Fibroblast of lung (primary cell): ENCODE measurements at regions not wholly inside any gene's neighbourhood (a gene's known extent, or its start where the extent isn't known, plus 50 kb on each side); places are given as distances from the start of the nearest gene placed in this dataset.

Experiments used
- DNase-seq, 2 donors: peaks; one replicate each; pipeline versions ENCODE4 v3.0.0 to v3.0.0-alpha.2; 2010; ENCODE audit warnings: low read depth in 2 of 2
- H2AFZ ChIP-seq: 2 replicates; pipeline ENCODE4 v1.5.1; 2012; ENCODE audit warnings: low read length, control low read depth, inconsistent platforms
- H3K27ac ChIP-seq: 2 replicates; pipeline ENCODE4 v1.5.1; 2011; ENCODE audit warnings: low read length, control low read depth; ENCODE audit not compliant: insufficient read depth
- H3K27me3 ChIP-seq: 2 replicates; pipeline ENCODE4 v1.5.1; 2011; ENCODE audit warnings: mild to moderate bottlenecking, low read length; ENCODE audit not compliant: control insufficient read depth, insufficient read depth
- H3K36me3 ChIP-seq: 2 replicates; pipeline ENCODE4 v1.5.1; 2011; ENCODE audit warnings: low read length; ENCODE audit not compliant: control insufficient read depth, insufficient read depth
- H3K4me1 ChIP-seq: 2 replicates; pipeline ENCODE4 v1.5.1; 2011; ENCODE audit warnings: low read length; ENCODE audit not compliant: control insufficient read depth, insufficient read depth; ENCODE audit errors: extremely low read depth
- H3K4me2 ChIP-seq: 2 replicates; pipeline ENCODE4 v1.5.1; 2011; ENCODE audit warnings: low read length, control low read depth; ENCODE audit not compliant: insufficient read depth; ENCODE audit errors: extremely low read depth
- H3K4me3 ChIP-seq, 4 experiments: fragments of 200-600 bp in 1 of 4; sonication (generic) in 1 of 4; replicated peaks in 1 of 4; 2 replicates each; pipeline ENCODE4 v1.5.1; 2011 to 2016; ENCODE audit warnings: low read length in 4 of 4, low read depth in 3 of 4, mild to moderate bottlenecking in 3 of 4, control low read depth in 2 of 4, inconsistent platforms in 1 of 4, mixed read lengths in 1 of 4; ENCODE audit not compliant: insufficient read depth in 1 of 4; ENCODE audit errors: control extremely low read depth in 1 of 4
- H3K79me2 ChIP-seq: 2 replicates; pipeline ENCODE4 v1.5.1; 2012; ENCODE audit warnings: mild to moderate bottlenecking, low read length, inconsistent platforms; ENCODE audit not compliant: control insufficient read depth, insufficient read depth
- H3K9ac ChIP-seq: 2 replicates; pipeline ENCODE4 v1.5.1; 2011; ENCODE audit warnings: mild to moderate bottlenecking, low read length, control low read depth; ENCODE audit not compliant: insufficient read depth
- H3K9me3 ChIP-seq: 2 replicates; pipeline ENCODE4 v1.5.1; 2012; ENCODE audit warnings: low read depth, low read length; ENCODE audit not compliant: control insufficient read depth, insufficient read depth
- H4K20me1 ChIP-seq: 2 replicates; pipeline ENCODE4 v1.5.1; 2011; ENCODE audit warnings: low read length; ENCODE audit not compliant: control insufficient read depth, insufficient read depth; ENCODE audit errors: extremely low read depth
- EZH2 ChIP-seq: IDR thresholded peaks from 2 replicates; pipeline ENCODE4 v1.5.1; 2012; ENCODE audit warnings: low read length, control low read depth, mild to moderate bottlenecking; ENCODE audit errors: missing control alignments
- TF ChIP-seq, protein P1 (sequence below), 2 donors: IDR thresholded peaks in 1 of 2; conservative IDR thresholded peaks in 1 of 2; 1 replicate in 1 of 2; 2 replicates in 1 of 2; pipeline ENCODE4 v1.5.1; 2011 to 2012; ENCODE audit warnings: low read length in 2 of 2, control low read depth in 1 of 2, inconsistent platforms in 1 of 2, low read depth in 1 of 2, mild to moderate bottlenecking in 1 of 2

DNA sequence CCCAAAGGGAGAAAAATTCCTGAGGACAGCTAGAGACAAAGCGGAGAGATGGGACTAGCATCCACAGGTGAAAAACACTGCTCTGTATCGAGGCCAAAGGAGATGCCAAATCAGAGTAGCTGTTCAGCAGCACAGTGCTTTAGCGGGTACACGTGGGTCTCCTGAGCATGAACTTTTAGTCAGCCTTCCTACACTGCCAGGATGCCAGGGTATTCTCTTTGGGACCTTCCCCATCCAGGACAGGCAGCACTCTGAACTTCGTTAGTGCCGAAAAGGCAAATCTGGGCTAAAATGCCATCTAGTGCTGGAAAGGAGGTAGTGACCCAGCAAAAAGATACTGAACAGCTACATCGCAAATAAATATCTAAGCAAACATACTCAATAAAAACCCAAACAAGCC, 64.9 kb downstream of the C6orf58 start:
- H3K36me3 ChIP-seq = no peaks in the 10 kb centered on the region
- TF ChIP-seq, protein P1, sequence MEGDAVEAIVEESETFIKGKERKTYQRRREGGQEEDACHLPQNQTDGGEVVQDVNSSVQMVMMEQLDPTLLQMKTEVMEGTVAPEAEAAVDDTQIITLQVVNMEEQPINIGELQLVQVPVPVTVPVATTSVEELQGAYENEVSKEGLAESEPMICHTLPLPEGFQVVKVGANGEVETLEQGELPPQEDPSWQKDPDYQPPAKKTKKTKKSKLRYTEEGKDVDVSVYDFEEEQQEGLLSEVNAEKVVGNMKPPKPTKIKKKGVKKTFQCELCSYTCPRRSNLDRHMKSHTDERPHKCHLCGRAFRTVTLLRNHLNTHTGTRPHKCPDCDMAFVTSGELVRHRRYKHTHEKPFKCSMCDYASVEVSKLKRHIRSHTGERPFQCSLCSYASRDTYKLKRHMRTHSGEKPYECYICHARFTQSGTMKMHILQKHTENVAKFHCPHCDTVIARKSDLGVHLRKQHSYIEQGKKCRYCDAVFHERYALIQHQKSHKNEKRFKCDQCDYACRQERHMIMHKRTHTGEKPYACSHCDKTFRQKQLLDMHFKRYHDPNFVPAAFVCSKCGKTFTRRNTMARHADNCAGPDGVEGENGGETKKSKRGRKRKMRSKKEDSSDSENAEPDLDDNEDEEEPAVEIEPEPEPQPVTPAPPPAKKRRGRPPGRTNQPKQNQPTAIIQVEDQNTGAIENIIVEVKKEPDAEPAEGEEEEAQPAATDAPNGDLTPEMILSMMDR (conservative IDR thresholded peaks at IDR 0.05 in 1 of 2, IDR thresholded peaks at IDR 0.05 in 1 of 2; ENCODE audit: low read depth in 1 of 2, low read length in 2 of 2) = peak; percentile 76 to 84
- no peak for TF ChIP-seq EZH2
- peak; percentile 25 to 52 for DNase-seq
- no peaks in the 10 kb centered on the region for H4K20me1 ChIP-seq
- H2AFZ ChIP-seq = no peak overlapping the region
- H3K79me2 ChIP-seq = no peaks in the 10 kb centered on the region
- no peak overlapping the region for H3K9ac ChIP-seq
- no peak overlapping the region for H3K4me3 ChIP-seq
- no peaks in the 10 kb centered on the region for H3K27me3 ChIP-seq
- H3K4me1 ChIP-seq = no peaks in the 10 kb centered on the region
- H3K27ac ChIP-seq = no peak overlapping the region
- H3K4me2 ChIP-seq = no peak overlapping the region
- H3K9me3 ChIP-seq = no peaks in the 10 kb centered on the region
